Stimulated activated CD8-positive, alpha-beta memory T cell treated with anti-CD3 and anti-CD28 coated beads, Interleukin-15, amount 100 ng/mL, for 48 hours (primary cell): ENCODE measurements at regions not wholly inside any gene's neighbourhood (a gene's known extent, or its start where the extent isn't known, plus 50 kb on each side); places are given as distances from the start of the nearest gene placed in this dataset.

Experiments used
- DNase-seq, 2 donors: peaks; one replicate each; pipeline ENCODE4 v3.0.0-alpha.2; 2020; ENCODE audit warnings: low read depth in 2 of 2

GRCh38 chr13:22642088-22642487, 538.7 kb upstream of the SGCG start:
- no peak for DNase-seq

GRCh38 chr13:22644941-22645340, 535.8 kb upstream of the SGCG start:
- DNase-seq, result no peak

- DNase-seq, result no peak
Measured at GRCh38 chr13:22647156-22647850, 533.5 kb upstream of the SGCG start.

GRCh38 chr13:22648320-22648801, 532.4 kb upstream of the SGCG start:
- no peak for DNase-seq

- DNase-seq, result no peak
Measured at GRCh38 chr13:22652796-22653195, 528.0 kb upstream of the SGCG start.

GRCh38 chr13:22653866-22654265, 526.9 kb upstream of the SGCG start:
- DNase-seq, result no peak

GRCh38 chr13:22655106-22655852, 525.5 kb upstream of the SGCG start:
- DNase-seq, result no peak

GRCh38 chr13:22662771-22663170, 518.0 kb upstream of the SGCG start:
- DNase-seq, result no peak

GRCh38 chr13:22665506-22665905, 515.3 kb upstream of the SGCG start:
- DNase-seq, result no peak

GRCh38 chr13:22690756-22691155, 490.0 kb upstream of the SGCG start:
- DNase-seq, result no peak

GRCh38 chr13:22693691-22694090, 487.1 kb upstream of the SGCG start:
- no peak for DNase-seq

- no peak for DNase-seq
Measured at GRCh38 chr13:22696433-22696832, 484.3 kb upstream of the SGCG start.

GRCh38 chr13:22698467-22698866, 482.3 kb upstream of the SGCG start:
- no peak for DNase-seq

- DNase-seq, result no peak
Measured at GRCh38 chr13:22700246-22700887, 480.4 kb upstream of the SGCG start.

GRCh38 chr13:22703601-22704209, 477.1 kb upstream of the SGCG start:
- DNase-seq, result no peak

GRCh38 chr13:22707946-22708345, 472.8 kb upstream of the SGCG start:
- no peak for DNase-seq

GRCh38 chr13:22717036-22717435, 463.7 kb upstream of the SGCG start:
- DNase-seq, result no peak

- no peak for DNase-seq
Measured at GRCh38 chr13:22726726-22727125, 454.1 kb upstream of the SGCG start.

- DNase-seq, result no peak
Measured at GRCh38 chr13:22735011-22735995, 445.5 kb upstream of the SGCG start.

- no peak for DNase-seq
Measured at GRCh38 chr13:22736084-22736767, 444.6 kb upstream of the SGCG start.

GRCh38 chr13:22736768-22737092, 444.0 kb upstream of the SGCG start:
- DNase-seq, result no peak
